Bone marrow (tissue), 2 donors: ENCODE measurements at regions not wholly inside any gene's neighbourhood (a gene's known extent, or its start where the extent isn't known, plus 50 kb on each side); places are given as distances from the start of the nearest gene placed in this dataset.

Experiments
- DNase-seq, 2 donors: peaks; one replicate each; lab custom pipeline; 2025; lab: John Stamatoyannopoulos, UW

DNA sequence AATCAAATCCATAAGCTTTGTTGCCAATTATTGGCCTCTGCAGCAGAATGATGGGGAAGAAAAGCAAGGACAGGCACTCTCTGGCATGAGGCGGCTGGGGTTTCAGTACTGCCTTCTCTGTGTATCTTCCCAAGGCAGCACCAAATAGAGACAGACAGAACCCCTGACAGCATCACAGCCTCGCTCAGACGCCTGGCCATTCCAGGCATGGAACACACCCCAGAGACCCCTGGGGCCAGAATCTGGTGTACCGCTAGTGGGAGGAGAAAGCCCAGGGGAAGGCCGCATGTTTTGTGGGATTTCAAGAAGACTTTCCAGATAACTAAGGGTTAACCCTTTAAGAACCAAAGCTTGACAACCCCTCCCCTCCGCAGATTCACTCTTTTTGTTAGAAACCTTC, 282.1 kb downstream of the EN1 start:
- DNase-seq, result no peak

DNA sequence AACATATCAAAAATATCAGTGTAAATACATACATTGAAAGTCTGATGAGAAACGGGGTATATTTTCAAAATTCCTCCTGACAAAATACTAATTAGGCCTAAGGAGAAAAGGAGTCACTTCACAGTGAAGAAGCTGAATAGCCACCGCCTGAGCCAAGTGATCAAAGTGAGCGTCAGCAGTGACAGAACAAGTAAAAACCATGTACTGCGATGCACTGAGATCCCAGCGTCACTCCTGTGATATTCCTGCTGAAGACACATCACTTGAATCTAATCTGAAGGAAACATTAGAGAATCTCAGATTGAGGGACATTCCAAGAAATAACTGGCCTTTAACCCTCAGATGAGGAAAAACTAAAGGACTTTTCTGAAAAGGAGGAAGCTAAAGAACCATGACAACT, 285.3 kb downstream of the EN1 start:
- DNase-seq, result no peak

DNA sequence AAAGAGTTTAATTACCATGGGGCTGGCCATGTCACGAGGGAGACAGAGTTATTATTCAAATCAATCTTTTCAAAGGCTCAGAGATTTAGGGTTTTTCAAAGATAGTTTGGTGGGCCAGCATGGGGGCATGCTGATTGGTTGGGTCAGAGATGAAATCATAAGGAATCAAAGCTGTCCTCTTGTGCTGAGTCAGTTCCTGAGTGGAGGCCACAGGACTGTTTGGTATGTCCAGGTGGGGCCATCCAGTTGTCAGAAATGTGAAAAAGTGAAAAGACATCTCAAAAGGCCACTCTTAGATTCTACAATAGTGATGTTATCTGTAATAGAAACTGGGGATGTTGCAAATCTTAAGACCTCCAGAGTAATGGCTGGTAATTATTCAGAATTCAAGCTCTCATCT, 288.6 kb downstream of the EN1 start:
- DNase-seq, result no peak

DNA sequence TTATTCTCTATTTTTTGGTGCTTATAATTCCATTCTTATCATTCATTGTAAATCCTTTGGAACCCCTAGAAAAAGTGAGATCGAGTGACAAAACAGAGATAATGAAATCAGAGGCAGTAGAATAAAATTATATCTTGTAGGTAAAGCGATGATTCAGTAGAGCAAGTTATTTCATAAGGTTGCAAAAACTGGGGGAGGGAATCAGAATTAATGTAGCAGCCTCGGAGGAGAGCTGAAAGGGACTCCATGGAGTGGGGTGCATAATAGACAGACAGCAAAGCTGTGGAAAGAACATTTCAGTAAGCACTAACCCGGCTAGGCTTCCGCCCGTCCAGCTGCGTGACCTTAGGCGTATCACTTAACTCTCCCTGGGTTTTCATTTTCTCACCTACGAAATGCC, 289.7 kb downstream of the EN1 start:
- DNase-seq, result no peak

DNA sequence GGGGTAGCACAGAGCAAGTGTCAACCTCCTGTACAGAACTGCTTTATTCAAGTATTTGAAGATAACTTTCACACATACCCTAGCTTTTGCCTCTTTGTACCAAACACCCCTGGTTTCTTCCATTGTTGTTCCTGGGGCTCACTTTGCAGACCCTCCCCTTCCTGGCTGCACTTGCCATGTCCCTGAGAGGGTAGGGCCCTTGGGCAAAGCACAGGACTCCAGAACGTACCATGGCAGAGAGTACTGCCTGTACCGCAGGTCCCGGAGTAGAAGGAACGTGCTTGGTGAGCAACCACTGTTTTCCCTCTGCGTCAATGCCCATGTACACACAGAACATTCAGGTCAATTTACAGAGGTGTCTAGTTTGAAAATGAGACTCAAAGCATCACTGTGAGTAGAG, 290.4 kb downstream of the EN1 start:
- DNase-seq, result no peak

DNA sequence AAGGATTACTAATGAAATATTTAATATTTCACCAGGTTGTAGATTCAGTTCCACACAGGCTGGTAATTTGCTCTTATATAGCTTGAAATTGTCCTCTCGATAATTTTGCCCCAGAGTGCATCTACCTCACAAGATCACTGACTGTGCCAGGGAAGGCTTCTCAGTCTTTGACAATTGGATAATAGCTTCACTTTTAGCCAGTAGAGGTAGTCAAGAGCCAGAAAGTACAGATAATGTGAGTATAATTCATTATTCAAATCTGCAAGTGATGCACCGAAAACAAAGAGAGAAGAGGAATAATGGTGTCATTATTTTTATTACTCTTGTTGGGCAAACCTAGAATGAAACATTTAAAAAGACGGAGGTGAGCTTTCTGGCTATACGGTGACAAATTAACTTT, 292.8 kb downstream of the EN1 start:
- DNase-seq, result no peak

DNA sequence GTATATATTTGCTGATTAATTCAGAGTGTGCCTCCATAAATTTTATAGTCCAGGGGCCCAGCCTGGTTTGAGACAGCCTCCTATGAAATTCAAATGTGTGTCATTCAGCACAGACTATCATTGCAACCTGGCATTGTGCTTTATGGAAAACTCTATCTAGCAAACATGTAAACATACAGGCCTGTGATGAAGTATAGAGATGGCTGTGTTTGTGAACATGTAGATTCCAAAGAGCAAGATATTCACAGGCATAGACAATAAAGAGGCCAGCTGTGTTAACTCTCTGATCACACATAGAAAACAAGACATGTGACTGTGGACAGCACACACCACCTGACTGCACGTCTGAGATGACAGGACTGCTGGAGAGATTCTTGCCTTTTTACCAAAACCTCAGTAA, 297.9 kb downstream of the EN1 start:
- no peak for DNase-seq

DNA sequence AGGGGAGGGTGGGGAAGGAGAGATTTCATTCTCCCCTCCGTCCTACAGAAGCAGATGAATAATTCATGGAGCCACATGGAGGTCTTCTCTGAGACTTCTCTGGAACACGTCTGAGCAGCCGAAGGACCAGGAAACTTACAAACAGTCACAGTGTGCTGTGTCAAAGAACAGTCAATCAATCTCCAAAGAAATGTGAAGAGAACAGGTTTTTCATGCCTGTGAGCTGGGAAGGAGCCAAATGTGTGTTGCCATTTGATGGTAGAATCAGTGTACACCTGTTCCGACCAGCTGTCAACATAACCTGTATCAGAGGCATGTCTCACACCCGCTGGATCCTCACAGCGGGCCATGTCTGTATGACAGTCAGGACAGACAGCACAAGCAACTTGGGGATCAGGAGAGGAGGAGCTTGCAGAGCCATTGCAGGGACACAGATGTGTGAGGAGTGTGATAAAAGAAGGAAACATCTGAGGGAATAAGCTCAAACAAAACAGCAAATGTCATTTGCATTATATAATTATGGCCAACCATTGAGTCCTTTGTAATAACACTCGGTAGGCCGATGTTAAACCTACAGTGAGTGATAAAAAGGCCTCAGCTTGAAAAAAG, 298.5 kb downstream of the EN1 start:
- DNase-seq, result no peak

DNA sequence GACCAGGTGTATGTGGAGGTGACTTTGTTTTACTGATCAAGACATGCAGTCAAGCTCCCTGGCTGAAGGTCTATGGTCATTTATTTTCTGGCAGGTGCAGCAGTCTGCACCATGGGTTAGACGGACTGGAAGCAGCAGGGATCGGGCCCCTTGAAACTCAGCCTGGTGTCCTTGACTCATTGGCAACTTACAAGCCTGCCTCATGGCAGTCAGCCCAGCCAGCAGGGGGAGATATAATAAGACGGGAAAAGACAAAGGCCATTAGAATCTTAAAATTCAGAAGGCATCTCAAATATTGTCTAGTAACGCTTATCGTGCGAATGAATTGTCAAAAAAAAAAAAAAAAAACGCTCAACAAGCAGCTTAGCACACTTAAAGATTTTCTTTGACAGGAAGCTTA, 308.2 kb downstream of the EN1 start:
- no peak for DNase-seq

DNA sequence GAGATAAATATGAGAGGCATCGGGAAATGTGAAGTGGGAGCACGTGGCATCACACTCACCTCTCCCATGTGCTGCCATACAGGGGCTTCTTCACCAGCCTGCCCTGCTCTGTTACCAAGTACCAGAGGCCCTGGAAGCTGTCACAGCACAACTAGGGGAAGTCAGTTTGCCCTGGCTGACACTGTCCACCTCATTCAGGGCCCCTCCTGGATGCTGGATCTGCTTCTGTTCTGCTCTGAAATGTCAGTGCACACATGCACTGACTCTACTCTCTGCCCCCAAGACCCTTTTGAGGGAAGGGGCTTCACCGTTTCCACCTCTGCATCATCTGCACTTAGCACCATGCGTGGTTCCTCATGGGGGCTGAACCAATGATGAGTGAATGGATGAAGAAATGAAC, 311.1 kb downstream of the EN1 start:
- DNase-seq, result no peak

DNA sequence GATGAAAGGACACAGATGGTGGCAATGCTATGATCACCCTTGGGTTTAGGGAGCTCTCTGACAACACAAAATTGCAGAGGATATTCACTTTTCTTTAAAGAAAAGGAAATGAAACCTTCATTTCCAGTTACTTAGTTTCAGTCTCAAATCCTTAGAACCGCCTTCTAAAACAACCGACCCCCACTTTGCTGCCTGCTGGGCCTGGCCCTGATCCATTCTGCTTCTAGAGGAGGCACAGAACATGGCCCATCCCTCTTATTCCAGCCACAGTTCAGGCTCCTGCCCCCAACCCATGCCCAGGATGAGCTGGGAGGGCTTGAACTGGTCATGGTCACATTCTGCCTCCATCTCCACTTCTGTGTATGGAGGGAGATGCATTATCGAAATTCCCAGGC, 311.6 kb downstream of the EN1 start:
- no peak for DNase-seq

DNA sequence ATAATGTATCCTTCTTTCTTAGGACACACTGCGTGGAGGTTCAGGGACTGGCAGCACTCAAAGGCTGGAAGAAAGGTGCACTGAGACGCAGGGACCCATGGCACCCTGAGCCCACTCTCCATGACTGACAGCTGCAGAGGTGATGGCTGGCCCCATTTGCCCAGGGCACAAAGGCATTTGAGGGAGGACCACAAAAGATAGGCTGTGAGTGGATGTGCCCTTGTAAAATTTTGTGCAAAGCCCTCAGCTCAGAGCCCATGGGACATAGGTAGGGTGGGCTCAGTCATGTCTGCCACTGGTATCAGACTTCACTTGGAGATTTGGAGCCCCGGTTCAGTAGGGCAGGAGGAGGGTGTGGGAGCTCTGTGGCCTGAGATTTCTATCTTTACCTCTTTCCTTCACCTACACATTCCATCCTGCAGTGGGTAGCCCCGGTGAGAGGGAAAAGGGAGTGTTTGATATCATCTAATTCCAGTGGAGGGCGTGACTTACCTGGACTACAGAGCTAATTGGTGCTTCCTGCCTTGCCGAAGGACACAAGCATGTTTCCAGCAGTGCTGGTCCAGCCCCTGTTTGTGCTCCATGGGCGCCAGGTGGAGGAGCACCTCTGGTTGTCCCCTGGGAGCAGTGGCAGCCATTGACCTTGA, 312.2 kb downstream of the EN1 start:
- DNase-seq, result no peak

DNA sequence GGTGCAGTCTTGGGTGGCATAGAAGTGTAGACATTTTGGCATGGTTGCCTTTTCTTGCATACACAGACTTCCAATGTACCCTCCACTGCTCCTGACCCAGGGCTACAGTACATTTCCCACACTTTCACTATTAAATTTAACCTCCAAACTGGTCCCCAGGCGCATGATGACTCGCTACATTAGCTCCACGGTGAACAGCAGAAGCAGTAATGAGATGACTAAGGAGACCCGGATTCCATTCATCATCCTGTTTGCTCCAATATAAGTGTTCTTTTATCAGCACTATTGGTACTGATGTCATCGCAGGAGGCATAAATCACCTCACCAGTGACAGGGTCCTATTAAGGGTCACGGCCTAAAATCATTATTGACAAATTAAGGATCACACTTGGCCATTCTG, 316.5 kb downstream of the EN1 start:
- DNase-seq, result no peak

DNA sequence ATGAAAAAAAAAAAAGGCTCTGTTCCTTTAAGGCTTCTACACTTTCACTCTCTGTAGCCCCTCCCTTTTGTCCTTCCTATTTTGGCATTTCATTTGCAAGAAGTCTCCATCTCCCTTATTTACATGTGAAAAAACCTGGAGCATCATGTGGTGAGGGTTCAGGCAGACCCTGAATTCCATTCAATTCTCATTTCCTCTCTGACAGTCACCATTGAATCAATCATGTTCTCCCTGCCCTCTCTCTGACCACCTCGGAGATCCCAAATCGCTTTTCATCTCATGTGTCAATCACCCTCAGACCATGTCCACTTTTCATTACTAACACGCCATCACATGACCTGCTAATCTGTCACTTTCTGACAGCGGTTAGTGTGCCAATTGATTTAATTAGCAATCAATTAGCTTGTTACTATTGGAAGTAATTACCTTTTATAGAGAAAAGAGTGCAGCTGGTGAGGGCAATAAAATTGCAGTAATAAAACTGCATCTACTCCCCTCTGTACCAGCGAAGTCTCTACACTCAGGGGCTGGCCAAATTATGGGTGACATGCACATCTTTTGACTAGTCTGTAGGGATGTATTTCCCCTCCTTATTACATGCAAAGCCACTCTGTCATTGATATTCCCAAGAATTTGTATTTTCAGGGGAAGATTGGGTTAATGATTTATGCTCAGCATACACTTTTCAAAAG, 317.4 kb downstream of the EN1 start:
- DNase-seq, result no peak

DNA sequence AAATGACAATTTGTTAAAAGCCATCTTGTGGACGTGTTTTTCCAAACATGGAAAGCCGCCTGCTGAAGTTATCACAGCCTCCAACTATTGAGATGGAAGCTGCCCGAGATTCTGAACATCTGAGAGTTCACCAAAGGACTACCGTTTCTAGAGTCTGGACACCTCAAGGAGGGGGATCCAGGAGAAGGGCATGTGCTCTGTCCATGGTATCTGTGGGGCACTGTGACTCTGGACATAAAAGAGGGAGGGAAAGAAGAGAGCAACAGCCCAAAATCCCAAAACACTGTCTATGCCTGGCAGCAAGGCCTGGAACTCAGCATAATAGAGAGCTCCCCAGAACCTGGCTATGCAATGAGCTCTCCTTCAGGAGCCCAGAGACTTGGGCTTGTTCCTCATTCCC, 319.9 kb downstream of the EN1 start:
- no peak for DNase-seq

DNA sequence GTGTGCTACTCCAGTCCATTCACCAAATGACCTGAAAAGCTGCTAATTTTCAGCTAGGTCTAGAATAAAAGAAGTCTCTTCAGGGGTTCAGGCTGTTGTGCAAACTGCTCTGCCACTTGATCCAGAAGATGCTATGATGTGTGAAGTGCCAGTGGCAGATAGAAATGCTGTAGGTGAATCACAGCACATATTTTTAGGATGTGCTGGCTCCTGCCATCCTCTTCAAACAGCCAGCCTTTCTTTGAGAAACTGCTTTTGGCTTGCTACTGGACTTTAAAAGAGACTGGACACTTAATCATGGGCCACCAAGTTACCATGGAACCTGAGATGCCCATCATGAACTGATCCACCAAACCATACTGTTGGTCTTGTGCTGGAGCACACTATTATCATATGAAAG, 322.1 kb downstream of the EN1 start:
- no peak for DNase-seq

DNA sequence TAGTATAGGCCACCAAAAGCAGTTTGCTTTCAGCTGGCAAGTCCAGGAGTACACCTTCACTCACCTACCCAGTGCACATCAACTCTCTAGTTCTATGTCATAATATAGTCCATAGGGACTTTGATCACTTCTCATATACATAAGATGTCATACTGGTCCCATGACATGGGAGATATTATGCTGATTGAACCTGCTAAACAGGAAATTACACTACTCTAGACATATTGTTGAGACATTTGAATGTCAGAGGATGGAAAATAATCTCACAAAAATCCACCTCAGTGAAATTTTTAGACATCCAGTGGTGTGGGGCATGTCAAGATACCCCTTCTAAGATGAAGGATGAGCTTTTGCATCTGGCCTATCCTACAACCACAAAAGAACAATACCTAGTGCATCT, 322.5 kb downstream of the EN1 start:
- no peak for DNase-seq

DNA sequence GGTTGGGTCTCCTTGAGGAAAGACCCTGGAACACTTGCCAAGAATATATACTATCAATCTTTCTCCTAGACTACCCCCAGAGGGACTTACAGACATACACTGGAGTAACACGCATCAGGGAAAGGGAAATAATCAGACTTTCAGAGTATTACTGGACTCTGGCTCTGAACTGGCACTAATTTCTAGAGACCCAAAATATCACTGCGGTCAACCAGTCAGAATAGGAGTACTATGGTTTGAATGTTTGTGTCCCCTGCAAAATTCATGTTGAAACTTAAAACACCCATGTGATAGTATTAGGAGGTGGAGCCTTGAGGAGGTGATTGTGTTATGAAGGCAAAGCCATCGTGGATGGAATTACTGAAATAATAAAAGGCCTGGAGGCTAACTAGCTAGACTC, 323.7 kb downstream of the EN1 start:
- DNase-seq, result no peak

DNA sequence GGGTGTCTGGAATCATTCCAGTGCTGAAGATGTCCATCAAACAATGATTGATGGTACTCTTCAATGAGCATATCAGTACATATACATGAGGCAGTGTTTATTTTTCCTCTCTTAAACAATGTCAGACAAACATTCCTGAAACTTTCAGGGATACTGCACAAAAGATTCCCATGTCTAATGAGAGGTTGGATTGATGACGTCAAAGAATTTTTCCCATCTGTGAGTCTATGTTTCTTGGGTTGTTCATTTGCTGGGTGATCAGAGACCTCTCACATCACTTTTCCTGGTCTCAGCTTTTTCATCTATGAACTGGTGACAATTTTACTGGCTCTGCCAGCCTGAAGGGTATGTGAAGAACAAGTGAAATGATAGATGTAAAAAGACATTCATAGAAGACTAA, 325.5 kb downstream of the EN1 start:
- DNase-seq, result no peak

DNA sequence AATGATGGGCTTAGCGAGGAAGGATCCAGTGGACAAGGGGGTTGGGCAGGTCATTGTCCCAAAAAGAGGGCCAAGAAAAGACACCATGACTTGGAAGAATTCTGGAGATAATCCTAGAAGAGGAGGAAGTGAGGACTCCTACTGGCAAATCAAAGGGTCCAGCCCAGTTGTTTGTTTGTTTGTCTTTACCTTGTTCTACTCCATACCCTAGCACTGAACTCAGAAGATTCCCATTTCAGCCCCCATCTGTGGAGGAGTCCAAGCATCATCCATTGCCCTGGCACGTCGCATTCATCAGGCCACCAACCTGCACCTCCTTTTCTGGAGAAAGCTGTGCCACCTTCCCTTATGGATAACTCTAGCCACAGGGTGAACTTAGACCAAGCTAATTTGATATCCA, 326.2 kb downstream of the EN1 start:
- no peak for DNase-seq

DNA sequence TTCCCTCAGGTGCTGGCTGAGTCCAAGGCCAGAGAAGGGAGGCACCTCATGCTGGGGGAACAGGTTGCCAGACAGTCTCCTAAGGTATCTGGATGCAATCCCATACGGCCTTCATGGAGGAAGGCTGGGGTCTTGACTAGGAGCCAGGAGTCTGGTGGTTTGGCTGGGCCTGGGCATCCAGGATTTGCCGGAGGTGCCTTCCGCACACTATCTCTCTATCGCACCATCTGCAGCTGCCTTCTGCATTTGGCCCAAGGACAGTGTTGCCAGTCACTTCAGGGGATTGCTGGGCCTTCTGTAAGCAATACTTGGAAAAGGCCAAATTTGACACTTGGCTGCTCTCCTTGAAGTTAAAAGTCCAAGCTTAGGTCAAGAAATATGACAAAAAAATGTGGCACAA, 327.2 kb downstream of the EN1 start:
- DNase-seq, result no peak

DNA sequence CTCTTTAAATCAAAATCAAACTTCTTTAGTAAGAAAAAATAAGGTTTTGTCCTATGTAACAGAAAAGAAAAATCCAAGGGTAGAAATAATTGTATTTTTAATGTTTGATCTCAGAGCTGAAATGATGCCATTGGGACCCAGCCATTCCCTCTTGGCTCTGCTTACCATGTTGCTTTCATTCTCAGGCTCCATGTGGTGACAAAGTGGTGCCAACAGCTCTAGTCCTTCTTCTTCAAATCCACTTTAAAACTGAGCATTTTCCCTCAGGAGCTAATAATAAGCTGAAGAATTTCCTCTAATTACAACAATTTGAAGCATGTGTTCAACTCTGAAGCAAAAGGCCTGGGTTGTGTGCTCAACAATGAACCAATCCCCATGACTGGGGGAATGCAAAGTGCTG, 327.9 kb downstream of the EN1 start:
- DNase-seq, result no peak

DNA sequence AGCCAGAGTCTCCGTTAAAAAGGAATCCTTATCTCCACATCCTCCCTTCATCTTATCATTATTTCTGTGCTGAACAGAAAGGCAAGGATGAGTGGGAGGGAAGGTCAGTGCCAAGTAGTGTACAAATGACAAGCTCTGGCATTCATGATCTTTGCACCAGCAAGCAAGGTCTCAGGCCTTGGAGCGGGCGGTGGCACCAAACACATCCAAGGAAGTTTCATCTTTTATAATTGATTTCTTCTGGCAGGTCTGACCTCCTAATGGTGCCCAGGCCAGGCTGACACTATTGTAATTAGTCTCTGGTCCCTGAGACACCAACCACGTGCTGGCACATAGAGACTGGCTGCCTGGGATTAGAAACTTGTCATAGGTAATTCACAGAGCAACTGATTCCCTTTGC, 336.6 kb downstream of the EN1 start:
- no peak for DNase-seq
